22Rv1 (cell line): ENCODE measurements at regions not wholly inside any gene's neighbourhood (a gene's known extent, or its start where the extent isn't known, plus 50 kb on each side); places are given as distances from the start of the nearest gene placed in this dataset.

ENCODE experiments used
- CTCF ChIP-seq: fragments of 450-650 bp; IDR thresholded peaks from 2 replicates; pipeline ENCODE4 v1.5.1; 2017; ENCODE audit warnings: mild to moderate bottlenecking
- ZFX ChIP-seq: fragments of 450-650 bp; IDR thresholded peaks from 2 replicates; pipeline ENCODE4 v1.6.1; 2017; ENCODE audit warnings: antibody characterized with exemption, borderline replicate concordance

- TF ChIP-seq CTCF: no peak
- TF ChIP-seq ZFX: no peak
These were observed 118.4 kb upstream of the SGK1 start for GRCh38 chr6:134436281-134436815.
